Embryonic facial prominence (tissue), 1 donor: ENCODE measurements at regions not wholly inside any gene's neighbourhood (a gene's known extent, or its start where the extent isn't known, plus 50 kb on each side); places are given as distances from the start of the nearest gene placed in this dataset.
"Not testable (repeated sequence)": the region's sequence is repeated elsewhere in the genome, so short reads cannot be mapped to it uniquely, and the experiment has no call there.

Experiments used
- DNase-seq: peaks from one replicate; pipeline ENCODE4 v3.0.0-alpha.2; 2016; ENCODE audit errors: extremely low spot score

DNA sequence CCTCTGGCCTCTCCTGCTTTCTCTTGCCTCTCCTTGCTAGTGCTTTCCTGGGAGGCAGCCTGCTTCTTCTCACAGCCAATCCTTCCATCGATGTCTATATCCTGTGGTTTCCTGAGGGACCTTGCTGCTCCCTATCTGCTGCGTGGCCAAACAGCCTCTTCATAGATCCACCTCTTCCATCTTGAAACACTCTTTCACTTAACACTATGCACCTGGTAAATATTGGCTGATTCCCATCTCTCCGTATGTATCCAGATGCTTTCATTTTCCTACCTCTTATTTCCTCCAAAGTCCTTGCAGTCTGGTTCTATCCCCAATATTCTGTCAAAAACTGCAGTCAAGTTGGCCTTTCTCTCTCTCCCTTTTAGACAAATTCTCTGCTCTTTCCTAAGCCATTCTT lies 205.2 kb upstream of the CFAP20DC start:
- no peak for DNase-seq

DNA sequence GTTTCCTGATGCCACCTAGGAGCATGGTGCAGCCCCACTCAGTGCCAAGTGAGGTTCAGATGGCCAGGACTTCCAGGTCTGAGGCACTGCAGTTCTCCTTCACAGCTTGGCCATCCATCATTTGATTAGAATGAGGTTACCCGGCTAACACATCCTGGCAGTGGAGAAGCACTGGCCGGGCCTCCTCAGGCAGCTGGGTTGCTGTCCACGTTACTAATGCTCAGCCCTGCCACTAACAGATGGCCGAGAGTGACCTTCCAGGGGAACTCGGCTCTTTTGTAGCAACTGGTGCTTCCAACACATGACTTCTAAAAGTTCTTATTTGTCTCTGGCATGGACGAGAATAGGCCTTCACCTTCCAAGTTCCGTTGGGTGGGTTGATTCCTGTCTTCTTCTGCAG lies 204.6 kb upstream of the CFAP20DC start:
- DNase-seq = no peak

- no peak for DNase-seq
Measured at GRCh38 chr3:59253523-59253922, 203.7 kb upstream of the CFAP20DC start.

DNA sequence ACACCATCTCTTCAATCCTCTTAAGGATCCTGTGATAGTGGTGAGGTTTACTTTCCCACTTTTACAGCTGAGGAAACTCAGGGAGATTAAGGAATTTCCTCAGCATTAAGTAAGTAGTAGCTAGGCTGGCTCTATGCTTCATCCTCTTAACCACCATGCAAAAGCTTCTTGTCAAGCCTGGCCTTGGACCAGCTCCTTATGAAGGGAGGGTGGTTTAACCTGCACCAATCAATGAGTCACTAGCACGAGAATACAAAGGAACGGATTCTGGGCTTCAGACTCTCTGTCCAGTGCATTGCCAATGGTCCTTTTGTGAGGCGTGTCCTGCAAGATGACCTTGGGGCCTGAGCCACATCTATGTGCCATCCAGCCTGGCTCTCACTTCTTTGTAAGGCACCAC lies 202.0 kb upstream of the CFAP20DC start:
- no peak for DNase-seq

DNA sequence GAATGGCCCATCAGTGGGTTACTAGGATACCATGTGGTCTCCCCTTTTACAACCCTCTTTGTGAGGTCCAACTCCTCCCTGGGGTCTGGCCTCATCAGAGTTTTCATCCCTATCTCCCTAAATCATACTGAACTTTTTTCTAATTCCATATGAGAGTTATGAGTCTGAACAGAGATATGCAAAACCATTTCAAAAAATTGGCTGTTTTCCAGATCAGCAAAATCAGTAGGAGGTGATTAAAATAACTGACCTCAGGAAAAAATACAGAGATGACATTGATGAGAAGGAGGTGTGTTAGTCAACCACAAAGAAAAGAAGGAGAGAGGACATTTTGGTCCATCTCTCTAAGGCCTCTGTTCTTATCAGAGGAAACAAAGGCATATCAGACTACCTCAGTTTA lies 200.8 kb upstream of the CFAP20DC start:
- no peak for DNase-seq

- DNase-seq = no peak
Measured at GRCh38 chr3:59249698-59250361, 200.0 kb upstream of the CFAP20DC start.

- no peak for DNase-seq
Measured at GRCh38 chr3:59249004-59249403, 199.2 kb upstream of the CFAP20DC start.

DNA sequence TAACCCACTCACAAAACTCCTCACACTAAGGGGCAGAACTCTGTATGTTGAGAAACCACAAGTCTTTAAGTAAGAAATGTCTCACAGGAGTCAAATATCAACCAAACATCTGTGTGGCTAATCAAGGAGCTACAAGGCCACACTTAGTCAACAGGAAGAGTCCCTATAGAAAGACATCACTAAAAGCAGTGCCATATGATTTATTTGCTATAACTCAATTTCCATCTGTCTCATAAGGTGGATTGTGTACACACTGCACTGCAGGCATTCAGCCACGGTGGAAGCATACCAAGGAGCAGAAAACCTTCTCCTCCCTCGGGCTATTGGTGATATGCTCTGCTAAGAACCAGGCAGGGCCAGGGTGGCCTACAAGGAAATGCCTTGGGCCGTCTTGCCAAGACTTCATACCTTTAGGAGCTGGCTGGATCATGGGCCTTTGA lies 197.6 kb upstream of the CFAP20DC start:
- no peak for DNase-seq

DNA sequence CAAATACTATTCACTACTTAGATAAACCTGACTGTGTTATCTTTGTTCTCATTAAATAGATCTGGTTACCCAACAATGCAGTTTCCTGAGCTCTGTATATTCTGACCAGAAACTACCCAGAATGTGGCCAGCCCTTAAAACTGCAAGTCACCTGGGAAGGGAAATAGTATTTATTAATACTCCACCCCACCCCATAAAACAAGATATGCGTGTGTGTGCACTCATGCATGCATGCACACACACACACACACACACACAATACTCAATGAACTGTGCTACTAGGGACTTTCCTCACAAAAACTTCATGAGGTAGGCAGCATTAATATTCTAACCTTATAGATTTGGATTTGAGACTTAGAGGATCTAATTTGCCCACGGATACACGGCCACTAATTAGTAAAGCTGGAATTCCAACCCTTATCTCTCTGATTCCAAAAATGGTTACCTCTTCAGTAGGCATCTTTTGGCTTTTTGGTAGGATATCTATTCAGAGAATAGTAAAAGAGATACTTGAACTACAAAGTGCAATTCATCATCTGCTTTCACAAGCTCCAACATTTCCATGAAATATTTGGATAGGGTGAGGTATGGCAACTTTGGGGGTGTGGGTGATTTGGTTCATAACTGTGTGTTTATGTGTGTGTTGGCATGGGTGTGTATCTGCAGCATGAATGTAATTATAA lies 197.0 kb upstream of the CFAP20DC start:
- DNase-seq = no peak

GRCh38 chr3:59245859-59246501 lies 196.2 kb upstream of the CFAP20DC start:
- DNase-seq = no peak

GRCh38 chr3:59245300-59245858 lies 195.6 kb upstream of the CFAP20DC start:
- DNase-seq = no peak

DNA sequence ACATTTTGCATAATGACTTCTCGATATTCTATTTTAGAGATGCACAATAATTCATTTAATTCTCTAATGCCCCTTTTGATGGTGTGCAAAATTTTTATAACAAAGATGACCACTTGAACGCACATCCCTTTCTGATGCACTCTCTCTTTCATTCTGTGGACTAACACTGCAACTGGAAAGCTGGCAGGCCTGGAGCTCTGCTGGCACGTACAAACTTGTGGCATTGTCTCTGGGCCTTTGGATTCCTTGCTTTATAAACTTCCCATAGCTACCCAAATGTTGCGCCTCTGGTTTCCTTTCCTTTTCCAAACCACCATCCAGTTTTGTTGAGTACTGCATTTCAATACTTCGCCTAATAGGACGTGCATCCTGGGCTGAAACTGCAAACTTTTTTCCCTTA lies 194.5 kb upstream of the CFAP20DC start:
- DNase-seq = no peak

- DNase-seq = no peak
Measured at GRCh38 chr3:59243476-59243875, 193.7 kb upstream of the CFAP20DC start.

DNA sequence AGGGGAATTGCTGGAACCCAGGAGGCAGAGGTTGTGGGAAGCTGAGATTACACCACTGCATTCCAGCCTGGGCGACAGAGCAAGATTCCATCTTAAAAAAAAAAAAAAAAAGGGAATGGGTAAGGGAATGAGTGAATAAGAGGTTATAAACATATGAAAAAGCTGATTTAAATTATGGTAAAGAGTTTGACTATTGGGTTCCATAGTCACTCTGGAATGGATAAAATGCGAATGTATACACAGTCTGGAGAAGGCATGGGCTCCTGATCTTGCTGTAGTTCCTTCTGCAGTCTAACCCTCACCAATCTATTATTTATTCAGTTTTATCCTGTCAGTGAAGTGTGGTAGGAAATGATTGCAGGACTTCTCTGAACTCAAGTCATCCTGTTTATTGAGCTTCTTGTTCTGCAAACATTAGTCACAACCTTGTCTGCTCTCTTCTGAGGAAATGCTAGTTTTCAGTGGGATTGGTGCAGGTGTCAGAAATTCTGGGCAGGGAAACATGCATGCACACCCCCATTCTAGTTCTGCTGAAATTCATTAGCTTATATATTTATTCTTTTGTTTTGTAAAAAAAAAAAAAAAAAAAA lies 190.9 kb upstream of the CFAP20DC start:
- no peak for DNase-seq

DNA sequence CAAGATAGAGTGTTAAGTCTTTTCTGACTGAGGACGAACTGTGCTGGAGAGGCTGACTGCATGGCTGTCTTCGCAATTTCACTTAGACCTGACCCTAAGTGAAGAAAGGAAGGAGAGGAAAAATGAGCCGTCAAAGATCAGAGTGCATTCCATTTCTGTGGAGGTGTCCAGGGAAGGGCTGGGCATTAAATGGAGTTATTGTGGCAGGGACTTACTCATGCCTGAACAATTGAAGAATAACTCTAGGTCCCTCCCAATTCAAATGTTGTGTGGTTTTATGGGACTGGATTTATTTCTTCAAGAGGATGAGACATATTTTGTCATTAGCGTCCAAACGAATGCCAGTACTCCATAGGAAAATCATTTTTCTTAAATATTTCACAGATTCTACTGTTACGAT lies 187.3 kb upstream of the CFAP20DC start:
- no peak for DNase-seq

DNA sequence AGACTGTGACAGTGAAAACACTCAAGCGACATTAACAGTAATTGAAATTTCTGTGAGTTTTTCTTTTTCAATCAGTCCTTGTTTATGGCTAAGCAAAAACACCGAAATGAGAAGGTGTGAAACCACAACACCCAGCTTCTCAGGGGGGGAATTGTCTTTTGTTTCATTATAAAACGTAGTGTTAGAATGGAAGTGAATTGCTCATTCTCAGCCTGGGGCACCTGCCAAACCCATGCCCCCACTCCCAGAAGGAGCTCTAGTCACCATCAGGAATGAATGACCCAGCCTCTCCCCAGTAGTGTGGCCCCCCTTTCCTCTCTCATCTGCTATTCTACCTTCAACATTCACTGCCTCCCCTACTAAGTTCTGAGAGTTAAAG lies 185.8 kb upstream of the CFAP20DC start:
- no peak for DNase-seq

DNA sequence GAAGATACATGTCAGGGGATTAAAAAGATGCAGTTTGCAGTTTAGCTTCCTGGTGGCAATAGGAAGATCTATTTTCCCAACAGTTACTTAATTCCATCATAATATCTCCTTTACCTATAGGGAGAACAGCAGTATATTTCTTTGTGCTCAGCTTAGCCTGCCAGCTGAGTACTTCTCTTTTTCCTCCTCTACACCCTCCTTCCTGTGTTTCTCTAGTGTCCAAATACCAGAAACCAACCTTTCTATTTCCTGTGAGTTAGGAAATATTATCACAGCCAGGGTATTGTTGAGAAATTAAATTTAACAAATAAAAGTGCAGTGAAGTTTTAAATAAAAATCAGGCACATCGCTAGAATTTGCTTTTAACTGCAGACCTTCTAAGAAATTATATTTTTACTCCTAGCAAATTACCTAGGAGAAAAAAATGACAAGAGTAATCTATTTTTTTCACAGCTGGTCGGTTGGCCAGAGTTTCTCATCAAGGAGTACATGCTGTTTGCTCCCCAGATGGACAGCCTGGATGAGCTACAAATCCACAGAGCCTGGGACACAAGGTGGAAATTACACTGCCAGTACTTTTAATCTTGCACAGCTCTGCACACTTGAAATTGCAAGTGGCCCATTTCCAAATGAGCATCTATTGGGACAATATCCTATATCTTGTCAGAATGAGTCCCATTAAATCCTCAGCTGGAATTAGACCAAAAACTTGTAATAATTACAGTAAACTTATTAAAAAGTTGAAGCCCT lies 185.2 kb upstream of the CFAP20DC start:
- DNase-seq = no peak

- not testable (repeated sequence) for DNase-seq
Measured at GRCh38 chr3:59230379-59230778, 180.6 kb upstream of the CFAP20DC start.

- DNase-seq = no peak
Measured at GRCh38 chr3:59213860-59214259, 164.0 kb upstream of the CFAP20DC start.

GRCh38 chr3:59212128-59212779 lies 162.4 kb upstream of the CFAP20DC start:
- DNase-seq = peak; percentile 55

- no peak for DNase-seq
Measured at GRCh38 chr3:59210260-59210659, 160.4 kb upstream of the CFAP20DC start.
